A673 (cell line): ENCODE measurements at regions not wholly inside any gene's neighbourhood (a gene's known extent, or its start where the extent isn't known, plus 50 kb on each side); places are given as distances from the start of the nearest gene placed in this dataset.

Source experiments
- BruUV-seq: library from RNA; stranded (reverse); fragments of 400-500 nt; replicated peaks from 2 replicates; lab custom pipeline; 2021; lab: Mats Ljungman, UMichigan
- CTCF ChIA-PET: fragments of 300-600 bp; sonication (Branson Sonifier 250); formaldehyde crosslinking; loops from one replicate; lab custom pipeline; 2022; ENCODE audit warnings: antibody characterized with exemption; lab: Charles Lee
- POLR2A ChIA-PET: fragments of 300-600 bp; sonication (Branson Sonifier 250); formaldehyde crosslinking; loops from one replicate; lab custom pipeline; 2022; ENCODE audit warnings: antibody characterized with exemption; ENCODE audit not compliant: low non-redundant PET; lab: Charles Lee
- DNase-seq: peaks from one replicate; pipeline ENCODE4 v3.0.0-alpha.2; 2015; ENCODE audit warnings: low spot score
- H3K27ac ChIP-seq: fragments of 200-600 bp; sonication (generic); 2 replicates; pipeline ENCODE4 v1.5.1; 2016; ENCODE audit warnings: mixed run types, low read depth, mild to moderate bottlenecking, mixed read lengths, antibody characterized with exemption, low read length; ENCODE audit not compliant: poor library complexity, severe bottlenecking
- H3K27me3 ChIP-seq: fragments of 200-600 bp; sonication (generic); replicated peaks from 2 replicates; pipeline ENCODE4 v1.6.1; 2017; ENCODE audit warnings: mixed run types, low read depth, mild to moderate bottlenecking, mixed read lengths, antibody characterized with exemption, low read length; ENCODE audit not compliant: insufficient read depth, poor library complexity
- H3K36me3 ChIP-seq: fragments of 200-600 bp; sonication (generic); 2 replicates; pipeline ENCODE4 v1.6.1; 2016; ENCODE audit warnings: mixed run types, mild to moderate bottlenecking, mixed read lengths, antibody characterized with exemption, low read length; ENCODE audit not compliant: insufficient read depth, poor library complexity, severe bottlenecking
- H3K4me1 ChIP-seq: fragments of 200-600 bp; sonication (generic); 2 replicates; pipeline ENCODE4 v1.6.1; 2017; ENCODE audit warnings: mixed run types, mild to moderate bottlenecking, mixed read lengths, antibody characterized with exemption, low read length; ENCODE audit not compliant: insufficient read depth, poor library complexity, severe bottlenecking
- H3K4me3 ChIP-seq: fragments of 200-600 bp; sonication (generic); 2 replicates; pipeline ENCODE4 v1.5.1; 2016; ENCODE audit warnings: low read depth, mixed run types, mild to moderate bottlenecking, mixed read lengths, low read length; ENCODE audit not compliant: poor library complexity, severe bottlenecking
- H3K9me3 ChIP-seq: fragments of 200-600 bp; sonication (generic); 2 replicates; pipeline ENCODE4 v1.6.1; 2016; ENCODE audit warnings: mixed run types, low read depth, mild to moderate bottlenecking, mixed read lengths, antibody characterized with exemption, low read length; ENCODE audit not compliant: poor library complexity, severe bottlenecking
- CTCF ChIP-seq: fragments of 300-800, 200-600 bp; sonication (generic); conservative IDR thresholded peaks from 2 replicates; pipeline ENCODE4 v1.5.1; 2017; ENCODE audit warnings: low read depth, mild to moderate bottlenecking, antibody characterized with exemption, low read length, moderate library complexity, mixed read lengths
- EZH2 ChIP-seq: fragments of 200-600 bp; sonication (generic); IDR thresholded peaks from 2 replicates; pipeline ENCODE4 v1.6.1; 2017; ENCODE audit warnings: borderline replicate concordance, low read depth, mild to moderate bottlenecking, mixed read lengths, antibody characterized with exemption, low read length; ENCODE audit not compliant: poor library complexity, severe bottlenecking
- intact Hi-C: fragments of 100-400 bp; cut with micrococcal nuclease; formaldehyde crosslinking; loops from one replicate; pipeline ENCODE4 v1.10.0; 2022; ENCODE audit not compliant: unreplicated experiment

DNA sequence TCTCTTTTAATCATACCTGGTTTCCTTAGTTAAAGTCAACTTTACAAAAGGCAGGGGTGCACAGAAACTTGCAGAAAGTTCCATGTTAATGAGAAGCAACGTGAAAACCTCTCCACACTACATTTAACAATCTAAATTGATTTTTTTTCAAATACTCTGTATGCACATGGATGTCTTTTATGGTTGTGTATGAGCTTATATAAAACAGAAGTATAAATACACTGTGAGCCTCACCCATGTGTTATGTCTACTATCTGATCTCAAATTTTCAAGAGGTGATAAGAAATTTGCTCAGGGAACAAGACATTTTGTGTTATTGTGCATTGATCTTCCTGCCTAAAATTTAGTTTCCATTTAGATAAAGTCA, 617.6 kb downstream of the ADCYAP1 start:
- intact Hi-C loops: no loop called here

DNA sequence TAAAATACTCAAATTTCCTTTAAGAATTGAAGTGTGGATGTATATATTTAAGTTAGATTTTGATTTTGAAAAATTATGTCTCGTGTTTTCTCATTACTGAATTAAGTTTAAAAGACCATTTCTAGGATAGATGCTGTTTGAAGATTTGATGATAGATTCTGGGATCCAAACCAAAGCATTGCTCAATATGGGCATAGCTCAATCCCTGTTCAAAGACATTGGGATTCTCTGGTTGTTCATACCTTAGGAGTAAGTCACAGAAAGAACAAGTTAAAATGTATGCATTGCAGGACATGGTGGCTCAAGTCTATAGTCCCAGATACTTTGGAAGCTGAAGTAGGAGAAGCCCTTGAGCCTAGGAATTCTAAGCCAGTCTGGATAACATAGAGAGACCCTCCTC, 622.3 kb downstream of the ADCYAP1 start:
- Histone ChIP-seq H3K36me3 (no peaks in the 10 kb centered on the region), H3K9me3 (no peaks in the 10 kb centered on the region), H3K27ac (no peak overlapping the region), H3K4me1 (no peaks in the 10 kb centered on the region), H3K4me3 (no peak overlapping the region), H3K27me3 (no peaks in the 10 kb centered on the region)
- DNase-seq: no peak
- no TSS peak for BruUV-seq
- POLR2A ChIA-PET: no interaction called here
- CTCF ChIA-PET: no interaction called here
- intact Hi-C loops: no loop called here
- TF ChIP-seq EZH2 (no peak), CTCF (no peak)

More for the DNA sequence above, 617.6 kb downstream of the ADCYAP1 start:
- Histone ChIP-seq H3K4me3 (no peak overlapping the region), H3K4me1 (no peaks in the 10 kb centered on the region), H3K36me3 (no peaks in the 10 kb centered on the region), H3K9me3 (no peaks in the 10 kb centered on the region), H3K27me3 (no peaks in the 10 kb centered on the region), H3K27ac (no peak overlapping the region)
- TF ChIP-seq CTCF (no peak), EZH2 (no peak)
- ChIA-PET CTCF (no interaction called here), POLR2A (no interaction called here)
- no peak for DNase-seq
- no TSS peak for BruUV-seq

DNA sequence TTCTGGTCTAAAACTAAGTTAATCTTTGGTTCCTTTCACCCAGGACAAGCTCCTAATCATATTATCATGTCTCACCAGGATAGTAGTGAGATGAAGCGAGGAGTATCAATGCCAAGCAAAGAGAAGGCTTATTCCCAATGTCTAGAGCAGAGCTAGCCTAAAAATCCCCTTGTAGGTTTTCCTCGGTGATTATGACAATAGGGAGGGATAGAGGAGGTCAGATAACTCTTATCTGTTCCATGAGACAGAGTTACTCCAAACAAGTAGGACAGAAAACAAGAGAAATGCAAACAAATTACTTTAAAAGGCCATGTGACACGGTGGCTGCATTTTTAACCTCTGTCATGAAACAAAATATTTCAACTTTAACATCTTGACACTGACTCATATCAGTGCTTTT, 623.1 kb downstream of the ADCYAP1 start:
- BruUV-seq: no TSS peak
- H3K27me3 ChIP-seq: no peaks in the 10 kb centered on the region
- H3K9me3 ChIP-seq: no peaks in the 10 kb centered on the region
- H3K4me3 ChIP-seq: no peak overlapping the region
- no peaks in the 10 kb centered on the region for H3K36me3 ChIP-seq
- ChIA-PET CTCF (no interaction called here), POLR2A (no interaction called here)
- TF ChIP-seq CTCF (no peak), EZH2 (no peak)
- no peak overlapping the region for H3K27ac ChIP-seq
- no peaks in the 10 kb centered on the region for H3K4me1 ChIP-seq
- no peak for DNase-seq
- intact Hi-C loops: no loop called here
